Epithelial cell of proximal tubule (primary cell): ENCODE measurements at regions not wholly inside any gene's neighbourhood (a gene's known extent, or its start where the extent isn't known, plus 50 kb on each side); places are given as distances from the start of the nearest gene placed in this dataset.

ENCODE experiments used
- DNase-seq: peaks from one replicate; pipeline ENCODE4 v3.0.0-alpha.2; 2011; ENCODE audit warnings: low read depth
- H3K4me3 ChIP-seq: 2 replicates; pipeline ENCODE4 v1.5.1; 2011; ENCODE audit warnings: low read depth, mild to moderate bottlenecking, low read length
- CTCF ChIP-seq: conservative IDR thresholded peaks from 2 replicates; pipeline ENCODE4 v1.5.1; 2012; ENCODE audit warnings: low read depth, mild to moderate bottlenecking, low read length

- no peak for TF ChIP-seq CTCF
- DNase-seq, result no peak
- no peak overlapping the region for H3K4me3 ChIP-seq
Measured at GRCh38 chr6:48278261-48278660, 167.3 kb upstream of the PTCHD4 start.

GRCh38 chr6:48272518-48272917, 161.5 kb upstream of the PTCHD4 start:
- H3K4me3 ChIP-seq, result no peak overlapping the region
- no peak for DNase-seq
- no peak for TF ChIP-seq CTCF

GRCh38 chr6:48255094-48255493, 144.1 kb upstream of the PTCHD4 start:
- no peak for TF ChIP-seq CTCF
- H3K4me3 ChIP-seq, result no peak overlapping the region
- DNase-seq, result no peak

- no peak overlapping the region for H3K4me3 ChIP-seq
- no peak for DNase-seq
- no peak for TF ChIP-seq CTCF
Measured at GRCh38 chr6:48249071-48249470, 138.1 kb upstream of the PTCHD4 start.

GRCh38 chr6:48243071-48243470, 132.1 kb upstream of the PTCHD4 start:
- TF ChIP-seq CTCF, result no peak
- H3K4me3 ChIP-seq, result no peak overlapping the region
- no peak for DNase-seq

- no peak for DNase-seq
- no peak for TF ChIP-seq CTCF
- H3K4me3 ChIP-seq, result no peak overlapping the region
Measured at GRCh38 chr6:48240287-48240686, 129.3 kb upstream of the PTCHD4 start.

- TF ChIP-seq CTCF, result no peak
- no peak for DNase-seq
- no peak overlapping the region for H3K4me3 ChIP-seq
Measured at GRCh38 chr6:48236375-48236774, 125.4 kb upstream of the PTCHD4 start.
